HCT116 (cell line): ENCODE measurements at regions not wholly inside any gene's neighbourhood (a gene's known extent, or its start where the extent isn't known, plus 50 kb on each side); places are given as distances from the start of the nearest gene placed in this dataset.

ENCODE experiments used
- ATAC-seq: fragments of 200-7000 bp; cut with Tn5 transposase; 2 replicates; pipeline ENCODE4 v1.9.1; 2020; ENCODE audit warnings: mild to moderate bottlenecking, moderate library complexity
- BruUV-seq: library from RNA; stranded (reverse); fragments of 400-500 nt; replicated peaks from 2 replicates; lab custom pipeline; 2021; lab: Mats Ljungman, UMichigan
- CTCF ChIA-PET: fragments of 300-600 bp; sonication (Branson Sonifier 250); formaldehyde crosslinking; loops from one replicate; lab custom pipeline; 2021; ENCODE audit warnings: antibody characterized with exemption; lab: Charles Lee
- POLR2A ChIA-PET: fragments of 300-600, 350-600 bp; sonication (Branson Sonifier 250); formaldehyde crosslinking; loops from one replicate; lab custom pipeline; 2021; ENCODE audit warnings: antibody characterized with exemption; lab: Charles Lee
- RAD21 ChIA-PET, 2 experiments: fragments of 300-600 bp; sonication (Branson Sonifier 250); formaldehyde crosslinking; loops; one replicate each; lab custom pipeline; 2023; ENCODE audit warnings: low total read pairs in 2 of 2; ENCODE audit not compliant: uncharacterized antibody in 2 of 2, unreplicated experiment in 2 of 2, low non-redundant PET in 1 of 2; lab: Charles Lee
- DNase-seq: peaks from one replicate; pipeline ENCODE4 v3.0.0-alpha.2; 2010; ENCODE audit warnings: low read depth, low spot score
- H2AFZ ChIP-seq: fragments of 200-600 bp; shearing (Covaris generic), sonication (generic); 2 replicates; pipeline ENCODE4 v1.6.1; 2017; ENCODE audit warnings: low read depth, mixed run types, mixed read lengths, antibody characterized with exemption, low read length; ENCODE audit not compliant: poor library complexity, severe bottlenecking
- H3K27ac ChIP-seq: 2 replicates; pipeline ENCODE4 v1.5.1; 2012; ENCODE audit warnings: low read depth, low read length
- H3K27me3 ChIP-seq: fragments of 200-600 bp; sonication (generic); 2 replicates; pipeline ENCODE4 v1.6.1; 2016; ENCODE audit warnings: mixed run types, low read length, mixed read lengths; ENCODE audit not compliant: insufficient read depth
- H3K36me3 ChIP-seq, 2 experiments: fragments of 200-500 bp in 1 of 2; fragments of 200-600 bp in 1 of 2; sonication (Bioruptor generic) in 1 of 2; sonication (generic) in 1 of 2; 2 replicates each; pipeline versions ENCODE4 v1.5.1 to v1.6.1; 2014 to 2016; ENCODE audit warnings: low read length in 2 of 2, inconsistent platforms in 1 of 2, mixed read lengths in 1 of 2, mixed run types in 1 of 2; ENCODE audit not compliant: insufficient read depth in 2 of 2, control insufficient read depth in 1 of 2
- H3K4me1 ChIP-seq, 2 experiments: fragments of 200-600 bp in 1 of 2; sonication (generic) in 1 of 2; 2 replicates each; pipeline versions ENCODE4 v1.5.1 to v1.6.1; 2012 to 2017; ENCODE audit warnings: low read length in 2 of 2, inconsistent platforms in 1 of 2, mild to moderate bottlenecking in 1 of 2, mixed read lengths in 1 of 2, mixed run types in 1 of 2, moderate library complexity in 1 of 2; ENCODE audit not compliant: insufficient read depth in 2 of 2, control insufficient read depth in 1 of 2
- H3K4me2 ChIP-seq: fragments of 200-600 bp; sonication (generic); 2 replicates; pipeline ENCODE4 v1.6.1; 2017; ENCODE audit warnings: mixed run types, low read length, mixed read lengths
- H3K4me3 ChIP-seq, 2 experiments: fragments of 200-600 bp in 1 of 2; sonication (generic) in 1 of 2; replicated peaks in 1 of 2; 2 replicates each; pipeline ENCODE4 v1.5.1; 2011 to 2016; ENCODE audit warnings: low read length in 2 of 2, control low read depth in 1 of 2, low read depth in 1 of 2, mild to moderate bottlenecking in 1 of 2, mixed read lengths in 1 of 2, mixed run types in 1 of 2
- H3K79me2 ChIP-seq: fragments of 200-600 bp; sonication (generic); 2 replicates; pipeline ENCODE4 v1.6.1; 2017; ENCODE audit warnings: mild to moderate bottlenecking, mixed run types, low read length, moderate library complexity, mixed read lengths; ENCODE audit not compliant: insufficient read depth
- H3K9ac ChIP-seq: fragments of 200-600 bp; sonication (generic); 2 replicates; pipeline ENCODE4 v1.6.1; 2016; ENCODE audit warnings: low read length, mixed read lengths
- H3K9me2 ChIP-seq: fragments of 200-600 bp; sonication (generic), shearing (Covaris generic); 2 replicates; pipeline ENCODE4 v1.6.1; 2017; ENCODE audit warnings: mixed run types, mild to moderate bottlenecking, moderate library complexity; ENCODE audit not compliant: insufficient read depth
- H3K9me3 ChIP-seq, 2 experiments: fragments of 200-500 bp in 1 of 2; fragments of 200-600 bp in 1 of 2; sonication (Bioruptor generic) in 1 of 2; sonication (generic) in 1 of 2; 2 replicates each; pipeline ENCODE4 v1.6.1; 2014 to 2017; ENCODE audit warnings: low read length in 2 of 2, mixed read lengths in 2 of 2, inconsistent platforms in 1 of 2, low read depth in 1 of 2, mild to moderate bottlenecking in 1 of 2, mixed run types in 1 of 2, moderate library complexity in 1 of 2; ENCODE audit not compliant: control insufficient read depth in 1 of 2, insufficient read depth in 1 of 2
- H4K20me1 ChIP-seq: fragments of 200-600 bp; sonication (generic), shearing (Covaris generic); 2 replicates; pipeline ENCODE4 v1.6.1; 2017; ENCODE audit warnings: mixed run types, mild to moderate bottlenecking, moderate library complexity; ENCODE audit not compliant: insufficient read depth
- POLR2A ChIP-seq: IDR thresholded peaks from 2 replicates; pipeline ENCODE4 v1.7.0; 2011; ENCODE audit warnings: borderline replicate concordance; ENCODE audit not compliant: insufficient read depth, insufficient read length; ENCODE audit errors: extremely low read depth
- POLR2AphosphoS5 ChIP-seq: IDR thresholded peaks from 2 replicates; pipeline ENCODE4 v1.6.1; 2011; ENCODE audit warnings: mild to moderate bottlenecking, low read depth, low read length, moderate library complexity
- SP1 ChIP-seq: IDR thresholded peaks from 2 replicates; pipeline ENCODE4 v1.6.1; 2012; ENCODE audit warnings: low read depth
- SRF ChIP-seq: IDR thresholded peaks from 2 replicates; pipeline ENCODE4 v1.6.1; 2012; ENCODE audit warnings: low read depth
- TCF7L2 ChIP-seq: IDR thresholded peaks from 2 replicates; pipeline ENCODE4 v1.7.0; 2011; ENCODE audit warnings: borderline replicate concordance, inconsistent platforms; ENCODE audit not compliant: insufficient read depth, insufficient read length; ENCODE audit errors: extremely low read depth
- YY1 ChIP-seq: IDR thresholded peaks from 2 replicates; pipeline ENCODE4 v1.6.1; 2011; ENCODE audit warnings: low read length, low read depth, moderate library complexity, mild to moderate bottlenecking; ENCODE audit not compliant: insufficient replicate concordance; ENCODE audit errors: extremely low read depth
- ZNF274 ChIP-seq: fragments of 200-500 bp; sonication (Bioruptor generic); IDR thresholded peaks from 2 replicates; pipeline ENCODE4 v1.6.1; 2014; ENCODE audit warnings: mild to moderate bottlenecking, low read depth, low read length, inconsistent platforms
- intact Hi-C: fragments of 100-400 bp; cut with micrococcal nuclease; formaldehyde crosslinking; loops from 2 replicates; pipeline ENCODE4 v1.10.0; 2022
- TF ChIP-seq, protein P1 (sequence below): IDR thresholded peaks from 2 replicates; pipeline ENCODE4 v1.6.1; 2012
- TF ChIP-seq, protein P2 (sequence below): IDR thresholded peaks from 2 replicates; pipeline ENCODE4 v1.6.1; 2012
- TF ChIP-seq, protein P3 (sequence below): IDR thresholded peaks from 2 replicates; pipeline ENCODE4 v1.6.1; 2011; ENCODE audit warnings: mild to moderate bottlenecking, low read length, moderate library complexity; ENCODE audit not compliant: insufficient replicate concordance; ENCODE audit errors: extremely low read depth

DNA sequence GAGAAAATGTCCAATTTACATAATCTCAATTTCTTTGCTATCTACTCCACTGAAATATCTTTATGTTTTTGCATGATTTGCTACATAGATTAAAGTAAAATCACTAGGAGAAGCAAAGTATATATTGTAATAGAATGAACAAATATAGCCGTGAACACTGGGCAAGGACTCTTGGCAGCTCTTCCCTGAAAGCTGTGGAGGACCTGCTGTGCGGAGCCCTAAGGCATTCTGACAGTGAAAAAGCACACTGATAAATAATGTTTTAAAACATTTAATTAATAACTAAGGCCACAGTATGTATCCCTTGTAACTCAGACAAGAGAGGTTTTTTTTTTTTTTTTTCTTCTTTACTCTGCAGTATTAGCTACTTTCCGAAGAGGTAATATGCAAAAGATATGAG, 256.1 kb upstream of the DPYD start:
- Histone ChIP-seq H3K9me3 (no peaks in the 10 kb centered on the region), H3K27ac (no peak overlapping the region), H3K4me1 (no peaks in the 10 kb centered on the region), H3K27me3 (no peaks in the 10 kb centered on the region), H2AFZ (no peak overlapping the region), H3K79me2 (no peaks in the 10 kb centered on the region)
- no peak for ATAC-seq
- BruUV-seq = no TSS peak
- CTCF ChIA-PET = no interaction called here
- DNase-seq = no peak
- TF ChIP-seq, protein P1, sequence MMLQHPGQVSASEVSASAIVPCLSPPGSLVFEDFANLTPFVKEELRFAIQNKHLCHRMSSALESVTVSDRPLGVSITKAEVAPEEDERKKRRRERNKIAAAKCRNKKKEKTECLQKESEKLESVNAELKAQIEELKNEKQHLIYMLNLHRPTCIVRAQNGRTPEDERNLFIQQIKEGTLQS = no peak
- TF ChIP-seq SP1 = no peak
- no peak for TF ChIP-seq SRF
- TF ChIP-seq TCF7L2 = no peak
- TF ChIP-seq ZNF274 = no peak
- TF ChIP-seq, protein P2, sequence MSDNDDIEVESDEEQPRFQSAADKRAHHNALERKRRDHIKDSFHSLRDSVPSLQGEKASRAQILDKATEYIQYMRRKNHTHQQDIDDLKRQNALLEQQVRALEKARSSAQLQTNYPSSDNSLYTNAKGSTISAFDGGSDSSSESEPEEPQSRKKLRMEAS = no peak
- no peak for TF ChIP-seq POLR2AphosphoS5
- TF ChIP-seq YY1 = no peak
- TF ChIP-seq, protein P3, sequence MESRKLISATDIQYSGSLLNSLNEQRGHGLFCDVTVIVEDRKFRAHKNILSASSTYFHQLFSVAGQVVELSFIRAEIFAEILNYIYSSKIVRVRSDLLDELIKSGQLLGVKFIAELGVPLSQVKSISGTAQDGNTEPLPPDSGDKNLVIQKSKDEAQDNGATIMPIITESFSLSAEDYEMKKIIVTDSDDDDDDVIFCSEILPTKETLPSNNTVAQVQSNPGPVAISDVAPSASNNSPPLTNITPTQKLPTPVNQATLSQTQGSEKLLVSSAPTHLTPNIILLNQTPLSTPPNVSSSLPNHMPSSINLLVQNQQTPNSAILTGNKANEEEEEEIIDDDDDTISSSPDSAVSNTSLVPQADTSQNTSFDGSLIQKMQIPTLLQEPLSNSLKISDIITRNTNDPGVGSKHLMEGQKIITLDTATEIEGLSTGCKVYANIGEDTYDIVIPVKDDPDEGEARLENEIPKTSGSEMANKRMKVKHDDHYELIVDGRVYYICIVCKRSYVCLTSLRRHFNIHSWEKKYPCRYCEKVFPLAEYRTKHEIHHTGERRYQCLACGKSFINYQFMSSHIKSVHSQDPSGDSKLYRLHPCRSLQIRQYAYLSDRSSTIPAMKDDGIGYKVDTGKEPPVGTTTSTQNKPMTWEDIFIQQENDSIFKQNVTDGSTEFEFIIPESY = no peak
- no peak for TF ChIP-seq POLR2A
- TF ChIP-seq, all 23 proteins: peak for 0
- ChIA-PET POLR2A (no interaction called here), RAD21 (no interaction called here)
- H3K4me3 ChIP-seq = no peak overlapping the region
- intact Hi-C loops = no loop called here
- H3K9me2 ChIP-seq = no peaks in the 10 kb centered on the region
- H3K9ac ChIP-seq = no peak overlapping the region
- H3K36me3 ChIP-seq = no peaks in the 10 kb centered on the region
- H4K20me1 ChIP-seq = no peaks in the 10 kb centered on the region
- no peak overlapping the region for H3K4me2 ChIP-seq
